B cell (primary cell): ENCODE measurements at regions not wholly inside any gene's neighbourhood (a gene's known extent, or its start where the extent isn't known, plus 50 kb on each side); places are given as distances from the start of the nearest gene placed in this dataset.

Source experiments
- ATAC-seq: fragments of 200-7000 bp; cut with Tn5 transposase; one replicate; pipeline ENCODE4 v1.10.0; 2021; ENCODE audit warnings: low read depth, mild to moderate bottlenecking, moderate number of reproducible peaks, moderate library complexity
- CTCF ChIA-PET: fragments of 350-600 bp; sonication (Branson Sonifier 250); formaldehyde crosslinking; loops from one replicate; lab custom pipeline; 2021; ENCODE audit warnings: antibody characterized with exemption, inconsistent platforms; lab: Charles Lee
- POLR2A ChIA-PET: fragments of 350-600 bp; sonication (Branson Sonifier 250); formaldehyde crosslinking; loops from one replicate; lab custom pipeline; 2021; ENCODE audit warnings: antibody characterized with exemption; lab: Charles Lee
- DNase-seq: peaks from one replicate; pipeline ENCODE4 v3.0.0; 2013
- H2AFZ ChIP-seq: 2 replicates; pipeline ENCODE4 v1.6.1; 2012; ENCODE audit warnings: mild to moderate bottlenecking, low read depth, low read length; ENCODE audit not compliant: insufficient read depth, poor library complexity, severe bottlenecking
- H3K27ac ChIP-seq, 2 donors: 1 replicate in 1 of 2; 2 replicates in 1 of 2; pipeline ENCODE4 v1.5.1; 2012 to 2013; ENCODE audit warnings: low read length in 2 of 2, mild to moderate bottlenecking in 2 of 2, moderate library complexity in 1 of 2
- H3K27me3 ChIP-seq, 4 experiments: fragments of 200-600 bp in 1 of 4; sonication (generic) in 1 of 4; replicated peaks in 1 of 4; 1 replicate in 2 of 4; 2 replicates in 2 of 4; pipeline versions ENCODE4 v1.6.1 to v1.7.0; 2013 to 2016; ENCODE audit warnings: low read length in 3 of 4, mild to moderate bottlenecking in 2 of 4, mixed read lengths in 1 of 4, moderate library complexity in 1 of 4; ENCODE audit not compliant: insufficient read depth in 4 of 4, control insufficient read depth in 3 of 4; ENCODE audit errors: control extremely low read depth in 1 of 4
- H3K36me3 ChIP-seq, 2 experiments: replicated peaks in 1 of 2; 1 replicate in 1 of 2; 2 replicates in 1 of 2; pipeline versions ENCODE4 v1.6.1 to v1.7.1; 2013; ENCODE audit warnings: low read length in 1 of 2; ENCODE audit not compliant: insufficient read depth in 2 of 2, control insufficient read depth in 1 of 2; ENCODE audit errors: control extremely low read depth in 1 of 2, extremely low read depth in 1 of 2
- H3K4me1 ChIP-seq, 2 donors: fragments of 200-600 bp in 1 of 2; sonication (generic) in 1 of 2; 1 replicate in 1 of 2; 2 replicates in 1 of 2; pipeline versions ENCODE4 v1.5.1 to v1.6.1; 2013 to 2017; ENCODE audit warnings: low read length in 2 of 2; ENCODE audit not compliant: control insufficient read depth in 2 of 2, insufficient read depth in 2 of 2
- H3K4me2 ChIP-seq: replicated peaks from 2 replicates; pipeline ENCODE3; 2012; ENCODE audit warnings: mild to moderate bottlenecking, low read depth, low read length; ENCODE audit not compliant: poor library complexity, severe bottlenecking
- H3K4me3 ChIP-seq, 5 experiments: fragments of 200-600 bp in 1 of 5; sonication (generic) in 1 of 5; 1 replicate in 3 of 5; 2 replicates in 2 of 5; pipeline versions ENCODE4 v1.5.1 to v1.7.0; 2011 to 2016; ENCODE audit warnings: low read length in 4 of 5, mild to moderate bottlenecking in 4 of 5, low read depth in 2 of 5, control low read depth in 1 of 5, moderate library complexity in 1 of 5; ENCODE audit not compliant: insufficient read depth in 1 of 5; ENCODE audit errors: control extremely low read depth in 1 of 5, extremely low read depth in 1 of 5
- H3K79me2 ChIP-seq: fragments of 200-600 bp; sonication (generic); one replicate; pipeline ENCODE4 v1.6.0; 2016; ENCODE audit warnings: low read length; ENCODE audit not compliant: control insufficient read depth, insufficient read depth
- H3K9ac ChIP-seq: fragments of 200-600 bp; sonication (generic); 2 replicates; pipeline ENCODE4 v1.6.1; 2017; ENCODE audit warnings: mild to moderate bottlenecking, low read length, moderate library complexity
- H3K9me3 ChIP-seq, 3 donors: one replicate each; pipeline versions ENCODE4 v1.6.1 to v1.7.1; 2013; ENCODE audit warnings: low read length in 2 of 3; ENCODE audit not compliant: control insufficient read depth in 2 of 3, insufficient read depth in 1 of 3; ENCODE audit errors: control extremely low read depth in 1 of 3
- H4K20me1 ChIP-seq: 2 replicates; pipeline ENCODE4 v1.6.0; 2012; ENCODE audit warnings: mild to moderate bottlenecking, low read length; ENCODE audit not compliant: insufficient read depth, control insufficient read depth, poor library complexity, severe bottlenecking
- H3K27ac Mint-ChIP-seq: one replicate; pipeline ENCODE4 v1.8.0; 2021; ENCODE audit warnings: mixed read lengths
- H3K27me3 Mint-ChIP-seq: one replicate; pipeline ENCODE4 v1.8.0; 2021; ENCODE audit warnings: mixed read lengths
- H3K4me1 Mint-ChIP-seq: one replicate; pipeline ENCODE4 v1.8.0; 2021; ENCODE audit warnings: mixed read lengths
- H3K4me3 Mint-ChIP-seq: one replicate; pipeline ENCODE4 v1.8.0; 2021; ENCODE audit warnings: mixed read lengths
- H3K9me3 Mint-ChIP-seq: one replicate; pipeline ENCODE4 v1.8.0; 2022; ENCODE audit warnings: mixed read lengths; ENCODE audit not compliant: insufficient read depth
- CTCF ChIP-seq: fragments of 200-600 bp; IDR thresholded peaks from one replicate; pipeline ENCODE4 v1.8.0; 2022; ENCODE audit warnings: antibody characterized with exemption, mild to moderate bottlenecking
- EZH2 ChIP-seq: IDR thresholded peaks from 2 replicates; pipeline ENCODE4 v1.6.1; 2012; ENCODE audit warnings: borderline replicate concordance, low read depth, mild to moderate bottlenecking, moderate library complexity, low read length; ENCODE audit not compliant: insufficient read depth, poor library complexity, severe bottlenecking
- WGBS: methylation state at CpG from one replicate; pipeline ENCODE4 v1.1.5; 2013; ENCODE audit warnings: missing lambda C conversion rate; ENCODE audit not compliant: insufficient coverage; 5-methylcytosine and 5-hydroxymethylcytosine counted together
- intact Hi-C: fragments of 100-400 bp; cut with micrococcal nuclease; formaldehyde crosslinking; loops from one replicate; pipeline ENCODE4 v1.10.0; 2022

GRCh38 chr2:180651596-180651995 lies 328.8 kb upstream of the UBE2E3 start:
- no peak overlapping the region for H3K4me3 ChIP-seq
- H3K4me1 Mint-ChIP-seq = no peaks in the 10 kb centered on the region
- peaks cover 3% of the 10 kb centered on the region for H3K27me3 Mint-ChIP-seq
- H3K27ac ChIP-seq = no peak overlapping the region
- H3K4me2 ChIP-seq = no peak overlapping the region
- H2AFZ ChIP-seq = no peak overlapping the region
- intact Hi-C loops = no loop called here
- CTCF ChIA-PET = no interaction called here
- H3K36me3 ChIP-seq = no peaks in the 10 kb centered on the region
- H3K4me1 ChIP-seq = no peaks in the 10 kb centered on the region
- no CpG with 5 or more reads among the region's 8 CpGs for WGBS
- no peaks in the 10 kb centered on the region for H3K9me3 ChIP-seq
- no peak overlapping the region for H3K4me3 Mint-ChIP-seq
- no peaks in the 10 kb centered on the region for H3K9me3 Mint-ChIP-seq
- no peaks in the 10 kb centered on the region for H3K79me2 ChIP-seq
- ATAC-seq (no peak), DNase-seq (no peak)
- POLR2A ChIA-PET = no interaction called here
- no peak overlapping the region for H3K27ac Mint-ChIP-seq
- no peaks in the 10 kb centered on the region for H3K27me3 ChIP-seq
- no peaks in the 10 kb centered on the region for H4K20me1 ChIP-seq
- TF ChIP-seq CTCF (no peak), EZH2 (no peak)
- no peak overlapping the region for H3K9ac ChIP-seq

- H3K9me3 Mint-ChIP-seq = no peaks in the 10 kb centered on the region
- TF ChIP-seq EZH2 (no peak), CTCF (no peak)
- Histone ChIP-seq H3K27me3 (no peaks in the 10 kb centered on the region), H3K9me3 (no peaks in the 10 kb centered on the region), H3K4me3 (no peak overlapping the region), H4K20me1 (no peaks in the 10 kb centered on the region), H3K9ac (no peak overlapping the region), H3K36me3 (no peaks in the 10 kb centered on the region), H3K79me2 (no peaks in the 10 kb centered on the region), H3K27ac (no peak overlapping the region), H2AFZ (no peak overlapping the region), H3K4me1 (no peaks in the 10 kb centered on the region), H3K4me2 (no peak overlapping the region)
- ATAC-seq (no peak), DNase-seq (no peak)
- H3K27ac Mint-ChIP-seq = no peak overlapping the region
- no peaks in the 10 kb centered on the region for H3K27me3 Mint-ChIP-seq
- intact Hi-C loops = no loop called here
- WGBS = 75% methylated on average over 2 of the region's 3 CpGs
- ChIA-PET POLR2A (no interaction called here), CTCF (no interaction called here)
- no peak overlapping the region for H3K4me3 Mint-ChIP-seq
- no peaks in the 10 kb centered on the region for H3K4me1 Mint-ChIP-seq
These were observed 332.8 kb upstream of the UBE2E3 start for GRCh38 chr2:180647621-180648020.
